Keratinocyte (primary cell): ENCODE measurements at regions not wholly inside any gene's neighbourhood (a gene's known extent, or its start where the extent isn't known, plus 50 kb on each side); places are given as distances from the start of the nearest gene placed in this dataset.
A peak's percentile ranks its signal among the peaks of the same experiment; 100 is the strongest.

ENCODE experiments used
- DNase-seq: peaks from one replicate; pipeline ENCODE4 v3.0.0-alpha.2; 2011; ENCODE audit warnings: low read depth, missing footprints, low spot score
- FAIRE-seq: peaks from 2 replicates; lab custom pipeline; 2011; peaks lifted over from hg19 to GRCh38; lab: Jason Lieb, UNC
- H2AFZ ChIP-seq: 2 replicates; pipeline ENCODE4 v1.6.0; 2012; ENCODE audit warnings: low read length, control low read depth, inconsistent platforms; ENCODE audit not compliant: control insufficient read depth
- H3K27ac ChIP-seq: 2 replicates; pipeline ENCODE4 v1.5.1; 2011; ENCODE audit warnings: low read length; ENCODE audit not compliant: control insufficient read depth, insufficient read depth
- H3K27me3 ChIP-seq: 3 replicates; pipeline ENCODE4 v1.6.0; 2011; ENCODE audit warnings: low read length; ENCODE audit not compliant: control insufficient read depth, insufficient read depth; ENCODE audit errors: extremely low read depth
- H3K36me3 ChIP-seq, 2 experiments: 2 replicates in 1 of 2; 3 replicates in 1 of 2; pipeline ENCODE4 v1.5.1; 2011; ENCODE audit warnings: low read length in 2 of 2, mild to moderate bottlenecking in 1 of 2; ENCODE audit not compliant: control insufficient read depth in 2 of 2, insufficient read depth in 2 of 2; ENCODE audit errors: extremely low read depth in 1 of 2
- H3K4me1 ChIP-seq: 3 replicates; pipeline ENCODE4 v1.5.1; 2011; ENCODE audit warnings: low read length; ENCODE audit not compliant: control insufficient read depth, insufficient read depth; ENCODE audit errors: extremely low read depth
- H3K4me2 ChIP-seq: 3 replicates; pipeline ENCODE4 v1.6.0; 2011; ENCODE audit warnings: low read depth, low read length; ENCODE audit not compliant: control insufficient read depth, insufficient read depth; ENCODE audit errors: extremely low read depth
- H3K4me3 ChIP-seq, 3 experiments: fragments of 200-600 bp in 1 of 3; sonication (generic) in 1 of 3; 2 replicates in 2 of 3; 3 replicates in 1 of 3; pipeline ENCODE4 v1.5.1; 2011 to 2016; ENCODE audit warnings: low read length in 3 of 3, mild to moderate bottlenecking in 3 of 3, control low read depth in 2 of 3, inconsistent platforms in 1 of 3, low read depth in 1 of 3, mixed read lengths in 1 of 3, mixed run types in 1 of 3, moderate library complexity in 1 of 3; ENCODE audit not compliant: control insufficient read depth in 2 of 3, insufficient read depth in 2 of 3; ENCODE audit errors: extremely low read depth in 1 of 3
- H3K79me2 ChIP-seq: 2 replicates; pipeline ENCODE4 v1.6.0; 2012; ENCODE audit warnings: low read length; ENCODE audit not compliant: control insufficient read depth, insufficient read depth
- H3K9ac ChIP-seq: 3 replicates; pipeline ENCODE4 v1.6.0; 2011; ENCODE audit warnings: low read length; ENCODE audit not compliant: control insufficient read depth, insufficient read depth; ENCODE audit errors: extremely low read depth
- H3K9me1 ChIP-seq: 3 replicates; pipeline ENCODE4 v1.6.0; 2011; ENCODE audit warnings: low read length; ENCODE audit not compliant: control insufficient read depth, insufficient read depth; ENCODE audit errors: extremely low read depth
- H3K9me3 ChIP-seq: 2 replicates; pipeline ENCODE4 v1.5.1; 2012; ENCODE audit warnings: low read depth, low read length; ENCODE audit not compliant: control insufficient read depth
- H4K20me1 ChIP-seq: 3 replicates; pipeline ENCODE4 v1.6.0; 2011; ENCODE audit warnings: low read length; ENCODE audit not compliant: control insufficient read depth, insufficient read depth; ENCODE audit errors: extremely low read depth
- EZH2 ChIP-seq: IDR thresholded peaks from one replicate; pipeline ENCODE4 v1.6.1; 2012; ENCODE audit warnings: inconsistent platforms, mild to moderate bottlenecking, low read length, moderate library complexity
- dilution Hi-C: fragments of 300-500 bp; cut with MboI; formaldehyde crosslinking; loops from one replicate; pipeline ENCODE4 v1.7.0; 2020; ENCODE audit warnings: low sequenced_read_pairs; ENCODE audit not compliant: extremely low pct_ligation_motif_present
- TF ChIP-seq, protein P1 (sequence below), 3 experiments: IDR thresholded peaks in 1 of 3; conservative IDR thresholded peaks in 1 of 3; optimal IDR thresholded peaks in 1 of 3; 2 replicates in 2 of 3; 3 replicates in 1 of 3; pipeline versions ENCODE3 to v1.5.1; 2011; ENCODE audit warnings: low read length in 3 of 3, mild to moderate bottlenecking in 3 of 3, moderate library complexity in 2 of 3, control low read depth in 1 of 3, inconsistent platforms in 1 of 3; ENCODE audit not compliant: insufficient read depth in 2 of 3; ENCODE audit errors: extremely low read depth in 1 of 3

DNA sequence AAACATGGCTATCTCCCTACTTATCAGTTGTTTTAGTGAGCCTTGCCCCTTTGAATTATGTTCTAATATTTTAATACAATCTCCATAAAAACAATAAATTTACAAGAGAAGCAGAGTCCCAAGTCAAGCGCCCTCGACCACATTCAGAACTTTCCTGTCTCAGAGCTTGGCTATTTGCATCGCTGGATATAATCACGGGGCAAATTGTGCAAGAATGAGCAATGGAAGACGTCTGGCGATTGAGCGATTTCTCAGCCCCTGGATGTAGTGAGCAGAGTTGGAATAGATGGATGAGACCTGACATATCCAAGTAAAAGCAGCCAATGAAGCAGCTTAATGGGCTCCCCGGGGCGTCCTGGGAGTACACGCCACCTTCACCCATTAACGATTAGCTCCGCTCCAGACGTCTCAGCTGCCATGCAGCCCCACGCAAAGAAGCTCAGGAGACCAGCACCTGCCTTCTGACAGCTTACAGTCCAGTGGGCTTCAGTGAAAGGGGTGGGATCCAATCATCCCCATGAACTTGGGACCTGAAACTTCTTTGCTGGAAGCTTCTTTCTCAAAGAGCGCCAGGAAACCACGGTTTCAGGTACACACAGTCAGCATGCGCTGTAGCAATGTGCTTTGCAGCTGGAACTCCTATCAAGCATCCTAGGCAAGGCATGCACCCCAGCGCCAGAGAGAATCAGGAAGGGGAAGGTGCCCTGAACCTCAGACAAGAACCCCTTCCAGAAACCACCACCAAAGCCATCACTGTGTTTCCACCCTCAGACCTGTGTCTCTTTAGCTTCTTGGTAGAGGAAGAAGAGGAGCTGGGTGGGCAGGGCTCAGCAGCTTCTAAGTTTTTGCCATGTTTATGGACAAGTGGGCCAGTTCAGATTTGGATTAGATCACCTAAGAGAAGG lies 92.0 kb upstream of the IRX4 start:
- dilution Hi-C loops: no loop called here
- peak overlapping the region; percentile 11 to 36 (median 16) for H3K4me3 ChIP-seq
- peak overlapping the region; percentile 71 for H3K4me2 ChIP-seq
- FAIRE-seq (no peak), DNase-seq (no peak)
- peaks cover 30% of the 10 kb centered on the region for H3K4me1 ChIP-seq
- no peak for TF ChIP-seq EZH2
- TF ChIP-seq, protein P1, sequence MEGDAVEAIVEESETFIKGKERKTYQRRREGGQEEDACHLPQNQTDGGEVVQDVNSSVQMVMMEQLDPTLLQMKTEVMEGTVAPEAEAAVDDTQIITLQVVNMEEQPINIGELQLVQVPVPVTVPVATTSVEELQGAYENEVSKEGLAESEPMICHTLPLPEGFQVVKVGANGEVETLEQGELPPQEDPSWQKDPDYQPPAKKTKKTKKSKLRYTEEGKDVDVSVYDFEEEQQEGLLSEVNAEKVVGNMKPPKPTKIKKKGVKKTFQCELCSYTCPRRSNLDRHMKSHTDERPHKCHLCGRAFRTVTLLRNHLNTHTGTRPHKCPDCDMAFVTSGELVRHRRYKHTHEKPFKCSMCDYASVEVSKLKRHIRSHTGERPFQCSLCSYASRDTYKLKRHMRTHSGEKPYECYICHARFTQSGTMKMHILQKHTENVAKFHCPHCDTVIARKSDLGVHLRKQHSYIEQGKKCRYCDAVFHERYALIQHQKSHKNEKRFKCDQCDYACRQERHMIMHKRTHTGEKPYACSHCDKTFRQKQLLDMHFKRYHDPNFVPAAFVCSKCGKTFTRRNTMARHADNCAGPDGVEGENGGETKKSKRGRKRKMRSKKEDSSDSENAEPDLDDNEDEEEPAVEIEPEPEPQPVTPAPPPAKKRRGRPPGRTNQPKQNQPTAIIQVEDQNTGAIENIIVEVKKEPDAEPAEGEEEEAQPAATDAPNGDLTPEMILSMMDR (optimal IDR thresholded peaks at IDR 0.05 in 1 of 3, IDR thresholded peaks at IDR 0.05 in 1 of 3, conservative IDR thresholded peaks at IDR 0.05 in 1 of 3; ENCODE audit: extremely low read depth in 1 of 3, insufficient read depth in 2 of 3, low read length in 3 of 3): no peak
- no peaks in the 10 kb centered on the region for H3K27me3 ChIP-seq
- no peaks in the 10 kb centered on the region for H3K36me3 ChIP-seq
- H4K20me1 ChIP-seq: no peaks in the 10 kb centered on the region
- peak overlapping the region; percentile 15 for H2AFZ ChIP-seq
- H3K9me1 ChIP-seq: no peaks in the 10 kb centered on the region
- H3K9me3 ChIP-seq: no peaks in the 10 kb centered on the region
- H3K9ac ChIP-seq: peak overlapping the region; percentile 71
- H3K79me2 ChIP-seq: no peaks in the 10 kb centered on the region
- H3K27ac ChIP-seq: peak overlapping the region; percentile 91

DNA sequence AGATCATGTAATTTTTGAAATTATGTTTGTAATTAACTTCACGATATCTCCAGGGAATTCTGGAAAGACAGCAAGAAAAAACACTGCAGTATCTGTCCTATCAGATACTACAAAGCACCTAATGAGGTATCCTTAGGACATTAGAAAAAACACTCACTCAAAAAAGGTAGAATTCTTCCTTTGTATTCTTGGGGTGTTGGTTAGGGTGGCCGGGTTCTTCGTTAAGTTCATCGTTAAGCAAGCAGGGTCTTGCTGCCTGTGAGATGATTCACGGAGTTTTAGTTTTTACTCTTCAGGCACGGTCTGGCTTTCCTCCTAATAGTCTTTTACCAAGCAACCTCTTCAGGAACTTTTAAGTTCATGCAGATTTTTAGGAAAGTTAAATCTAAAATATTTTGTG lies 91.4 kb upstream of the IRX4 start:
- H3K9ac ChIP-seq: peak overlapping the region; percentile 71
- H3K4me3 ChIP-seq: peak overlapping the region; percentile 11 to 36 (median 16)
- no peak for DNase-seq
- peaks cover 30% of the 10 kb centered on the region for H3K4me1 ChIP-seq
- H3K27ac ChIP-seq: peak overlapping the region; percentile 91
- TF ChIP-seq EZH2: no peak
- TF ChIP-seq, protein P1 (optimal IDR thresholded peaks at IDR 0.05 in 1 of 3, IDR thresholded peaks at IDR 0.05 in 1 of 3, conservative IDR thresholded peaks at IDR 0.05 in 1 of 3; ENCODE audit: extremely low read depth in 1 of 3, insufficient read depth in 2 of 3, low read length in 3 of 3): no peak
- dilution Hi-C loops: no loop called here
- no peaks in the 10 kb centered on the region for H3K9me3 ChIP-seq
- no peaks in the 10 kb centered on the region for H4K20me1 ChIP-seq
- H2AFZ ChIP-seq: no peak overlapping the region
- peak overlapping the region; percentile 71 for H3K4me2 ChIP-seq
- H3K36me3 ChIP-seq: no peaks in the 10 kb centered on the region
- H3K79me2 ChIP-seq: no peaks in the 10 kb centered on the region
- H3K9me1 ChIP-seq: no peaks in the 10 kb centered on the region
- no peaks in the 10 kb centered on the region for H3K27me3 ChIP-seq
- no peak for FAIRE-seq
